Heart right ventricle (tissue), 16 donors: ENCODE measurements at regions not wholly inside any gene's neighbourhood (a gene's known extent, or its start where the extent isn't known, plus 50 kb on each side); places are given as distances from the start of the nearest gene placed in this dataset.
A peak's percentile ranks its signal among the peaks of the same experiment; 100 is the strongest.
"Not testable (repeated sequence)": the region's sequence is repeated elsewhere in the genome, so short reads cannot be mapped to it uniquely, and the experiment has no call there.

Experiments used
- ATAC-seq, 8 donors: fragments of 200-7000 bp; cut with Tn5 transposase; one replicate each; pipeline ENCODE4 v1.9.1; 2020; ENCODE audit warnings: mild to moderate bottlenecking in 8 of 8, moderate library complexity in 8 of 8, moderate number of reproducible peaks in 1 of 8
- DNase-seq, 2 donors: peaks; one replicate each; pipeline ENCODE4 v3.0.0-alpha.2; 2020
- H3K27ac ChIP-seq, 10 donors: fragments of 200-600 bp; sonication (generic) in 2 of 10; one replicate each; pipeline versions ENCODE4 v1.5.0 to v1.8.0; 2020 to 2022; ENCODE audit warnings: mild to moderate bottlenecking in 3 of 10
- H3K27me3 ChIP-seq, 7 donors: fragments of 200-600 bp; one replicate each; pipeline ENCODE4 v1.8.0; 2021 to 2022; ENCODE audit warnings: mild to moderate bottlenecking in 2 of 7
- H3K36me3 ChIP-seq, 9 donors: fragments of 200-600 bp; sonication (generic) in 1 of 9; one replicate each; pipeline versions ENCODE4 v1.5.0 to v1.8.0; 2020 to 2022; ENCODE audit warnings: mild to moderate bottlenecking in 2 of 9
- H3K4me1 ChIP-seq, 9 donors: fragments of 200-600 bp; sonication (generic) in 1 of 9; one replicate each; pipeline versions ENCODE4 v1.5.0 to v1.8.0; 2020 to 2022; ENCODE audit warnings: mild to moderate bottlenecking in 4 of 9
- H3K4me3 ChIP-seq, 10 donors: fragments of 200-600 bp; sonication (generic) in 2 of 10; one replicate each; pipeline versions ENCODE4 v1.5.0 to v1.8.0; 2020 to 2022; ENCODE audit warnings: mild to moderate bottlenecking in 7 of 10, moderate library complexity in 2 of 10
- H3K9me3 ChIP-seq, 11 donors: fragments of 200-600 bp in 10 of 11; sonication (generic) in 2 of 11; one replicate each; pipeline versions ENCODE4 v1.5.0 to v1.8.0; 2013 to 2022; ENCODE audit warnings: mild to moderate bottlenecking in 2 of 11, control low read depth in 1 of 11, moderate library complexity in 1 of 11
- CTCF ChIP-seq, 9 donors: fragments of 200-600 bp; sonication (generic) in 2 of 9; IDR thresholded peaks; one replicate each; pipeline versions ENCODE4 v1.5.0 to v1.8.0; 2021 to 2022; ENCODE audit warnings: antibody characterized with exemption in 9 of 9, mild to moderate bottlenecking in 5 of 9, moderate library complexity in 1 of 9
- WGBS, 2 donors: extraction: QIAGEN DNeasy Blood & Tissue Kit; methylation state at CpG; one replicate each; pipeline ENCODE4 v1.1.7; 2013; ENCODE audit warnings: inconsistent platforms in 1 of 2; 5-methylcytosine and 5-hydroxymethylcytosine counted together
- intact Hi-C, 10 donors: fragments of 100-400 bp; cut with DNase I; formaldehyde crosslinking; loops; one replicate each; pipeline versions ENCODE4 v1.11.1 to v1.14.2; 2022
- donor health status: Arrhythmogenic right ventricular cardiomyopathy.
- donor health status: ischemic (EF 13 %, LVEDD 7.1; RV severe dilation, severe dysfunction).
- donor health status: healthy with polysubstance abuse.
- donor health status: DM: no; HTN: yes; CAD: no.
- donor health status: DM: no; HTN: no; CAD: no.
- donor health status: ischemic (EF 25% LVEDD 6.9; RV normal size, moderate dysfunction).
- donor health status: ischemic (EF 25% LVEDD 5.7; RV mildly dilated, moderate dysfunction).
- donor health status: healthy.
- donor health status: DM: yes; HTN: yes; CAD: no.
- donor health status: Ischemic cardiomyopathy.
- donor health status: ischemic (EF 35%, LVEDD 5.7; RV mildly dilated, moderate dysfunction).
- donor health status: nonischemic (EF 11% LVEDD 7.7; RV severe dilation, severe dysfunction).
- donor health status: DM: yes; HTN: yes; CAD: no.
- donor health status: PGD.
- donor health status: ischemic (EF 29% LVEDD 5.4; RV normal size, mild dysfunction).
- donor health status: nonischemic (EF 23%, LVEDD 6.1; RV moderate dilation, normal function).

- H3K4me3 ChIP-seq: no peak overlapping the region
- TF ChIP-seq CTCF (IDR thresholded peaks at IDR 0.05): no peak
- 74 to 76% methylated on average over 12 of the region's 12 CpGs for WGBS, 2 donors
- no peak overlapping the region for H3K27ac ChIP-seq
- no peaks in the 10 kb centered on the region for H3K36me3 ChIP-seq
- H3K9me3 ChIP-seq: peaks cover 0 to 48% (median 4%) of the 10 kb centered on the region in 11 donors
- intact Hi-C loops: loop anchor here in 1 of 10 donors (5.0 kb wide), 1 partner anchor 51 kb away; no protein-coding TSS in a partner anchor
- no peaks in the 10 kb centered on the region for H3K4me1 ChIP-seq
- no peaks in the 10 kb centered on the region for H3K27me3 ChIP-seq
- ATAC-seq: peak; percentile 55 to 83 (median 72)
- no peak for DNase-seq
These were observed 1141.8 kb downstream of the RPIA start for GRCh38 chr2:89833116-89833779.

DNA sequence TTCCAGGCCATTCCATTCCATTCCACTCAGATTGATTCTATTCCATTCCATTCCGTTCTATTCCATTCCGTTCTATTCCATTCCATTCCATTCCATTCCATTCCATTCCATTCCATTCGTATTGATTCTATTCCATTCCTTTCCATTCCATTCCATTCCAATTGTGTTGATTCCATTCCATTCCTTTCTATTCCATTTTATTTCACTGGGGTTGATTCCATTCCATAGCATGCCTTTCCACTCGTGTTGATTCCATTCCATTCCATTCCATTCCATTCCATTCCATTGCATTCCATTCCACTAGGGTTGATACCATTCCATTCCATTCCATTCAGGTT is 1142.3 kb downstream of the RPIA start:
- no peak overlapping the region for H3K27ac ChIP-seq
- 65 to 68% methylated on average over 4 of the region's 4 CpGs for WGBS, 2 donors
- no peaks in the 10 kb centered on the region for H3K4me1 ChIP-seq
- H3K9me3 ChIP-seq: peaks cover 0 to 50% (median 4%) of the 10 kb centered on the region in 11 donors
- DNase-seq (no peak), ATAC-seq (no peak)
- H3K4me3 ChIP-seq: no peak overlapping the region
- no peaks in the 10 kb centered on the region for H3K27me3 ChIP-seq
- intact Hi-C loops: loop anchor here in 1 of 10 donors (5.0 kb wide), 1 partner anchor 51 kb away; no protein-coding TSS in a partner anchor
- H3K36me3 ChIP-seq: no peaks in the 10 kb centered on the region
- TF ChIP-seq CTCF (IDR thresholded peaks at IDR 0.05): no peak

DNA sequence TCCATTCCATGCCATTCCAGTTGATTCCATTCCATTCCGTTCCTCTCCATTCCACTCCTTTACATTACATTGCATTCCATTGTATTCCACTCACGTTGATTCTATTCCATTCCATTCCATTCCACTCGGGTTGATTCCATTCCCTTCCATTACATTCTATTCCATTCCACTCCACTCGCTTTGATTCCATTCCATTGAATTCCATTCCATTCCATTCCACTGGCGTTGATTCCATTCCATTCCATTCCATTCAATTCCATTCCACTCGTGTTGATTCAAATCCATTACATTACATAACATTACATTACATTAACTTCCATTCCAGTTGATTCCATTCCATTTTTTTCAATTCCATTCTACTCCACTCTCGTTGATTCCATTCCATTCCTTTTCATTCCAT is 1142.8 kb downstream of the RPIA start:
- peaks cover 0 to 53% (median 4%) of the 10 kb centered on the region in 11 donors for H3K9me3 ChIP-seq
- H3K27me3 ChIP-seq: no peaks in the 10 kb centered on the region
- H3K4me3 ChIP-seq: no peak overlapping the region
- TF ChIP-seq CTCF (IDR thresholded peaks at IDR 0.05): no peak
- intact Hi-C loops: loop anchor here in 1 of 10 donors (5.0 kb wide), 1 partner anchor 52 kb away; no protein-coding TSS in a partner anchor
- WGBS, 2 donors: 63 to 69% methylated on average over 7 of the region's 7 CpGs
- no peaks in the 10 kb centered on the region for H3K36me3 ChIP-seq
- no peak for ATAC-seq
- H3K27ac ChIP-seq: no peak overlapping the region
- no peak for DNase-seq
- H3K4me1 ChIP-seq: no peaks in the 10 kb centered on the region

DNA sequence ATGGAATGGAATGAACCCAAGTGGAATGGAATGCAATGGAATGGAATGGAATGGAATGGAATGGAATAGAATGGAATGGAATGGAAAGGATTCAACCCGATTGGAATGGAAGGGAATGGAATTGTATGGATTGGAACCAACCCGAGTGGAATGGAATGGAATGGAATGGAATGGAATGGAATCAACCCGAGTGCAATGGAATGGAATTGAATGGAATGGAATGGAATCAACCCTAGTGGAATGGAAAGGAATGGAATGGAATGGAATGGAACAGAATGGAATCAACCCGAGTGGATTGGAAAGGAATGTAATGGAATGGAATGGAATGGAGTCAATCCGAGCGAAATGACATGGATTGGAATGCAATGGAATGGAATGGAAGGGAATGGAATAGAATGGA is 1144.9 kb downstream of the RPIA start:
- H3K4me1 ChIP-seq, H3K36me3 ChIP-seq, H3K4me3 ChIP-seq, H3K27me3 ChIP-seq, intact Hi-C loops, H3K27ac ChIP-seq, DNase-seq: not testable (repeated sequence)
- H3K9me3 ChIP-seq: peaks cover 0 to 51% (median 4%) of the 10 kb centered on the region in 11 donors
- WGBS, 2 donors: 58 to 68% methylated on average over 6 of the region's 6 CpGs
- ATAC-seq: peak; percentile 69 to 92 (median 84)

GRCh38 chr2:89837962-89838625 is 1146.6 kb downstream of the RPIA start:
- WGBS, 2 donors: 58 to 67% methylated on average over 11 of the region's 11 CpGs
- H3K36me3 ChIP-seq: no peaks in the 10 kb centered on the region
- no peak overlapping the region for H3K27ac ChIP-seq
- H3K4me3 ChIP-seq: no peak overlapping the region
- peaks cover 0 to 11% (median 0%) of the 10 kb centered on the region in 7 donors for H3K27me3 ChIP-seq
- ATAC-seq (peak in 7 of 8 donors; percentile 38 to 61 (median 55)), DNase-seq (no peak)
- no peaks in the 10 kb centered on the region for H3K4me1 ChIP-seq
- TF ChIP-seq CTCF (IDR thresholded peaks at IDR 0.05): no peak
- peaks cover 0 to 39% (median 4%) of the 10 kb centered on the region in 11 donors for H3K9me3 ChIP-seq
- intact Hi-C loops: no loop called here

DNA sequence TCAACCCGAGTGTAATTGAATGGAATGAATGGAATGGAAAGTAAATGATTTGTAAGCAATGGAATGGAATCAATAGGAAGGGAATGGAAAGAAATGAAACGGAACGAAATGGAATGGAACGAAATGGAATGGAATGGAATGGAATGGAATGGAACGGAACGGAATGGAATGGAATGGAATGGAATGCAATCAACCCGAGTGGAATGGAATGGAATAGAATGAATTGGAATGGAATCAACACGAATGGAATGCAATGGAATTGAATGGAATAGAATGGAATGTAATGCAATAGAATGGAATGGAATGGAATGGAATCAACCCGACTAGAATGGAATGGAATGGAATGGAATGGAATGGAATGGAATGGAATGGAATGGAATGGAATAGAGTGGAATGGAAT is 1148.7 kb downstream of the RPIA start:
- H3K4me1 ChIP-seq, H3K4me3 ChIP-seq, intact Hi-C loops, H3K27ac ChIP-seq, DNase-seq, H3K36me3 ChIP-seq: not testable (repeated sequence)
- ATAC-seq: peak; percentile 25 to 63 (median 42)
- WGBS, 2 donors: 64 to 73% methylated on average over 9 of the region's 9 CpGs
- H3K27me3 ChIP-seq: peaks cover 0 to 22% (median 0%) of the 10 kb centered on the region in 7 donors
- H3K9me3 ChIP-seq: peaks cover 0 to 30% (median 4%) of the 10 kb centered on the region in 11 donors

GRCh38 chr2:89840781-89841475 is 1149.5 kb downstream of the RPIA start:
- H3K4me1 ChIP-seq, intact Hi-C loops, H3K27ac ChIP-seq, H3K4me3 ChIP-seq, H3K36me3 ChIP-seq, DNase-seq: not testable (repeated sequence)
- ATAC-seq: peak; percentile 28 to 77 (median 62)
- Histone ChIP-seq H3K9me3 (peaks cover 0 to 28% (median 4%) of the 10 kb centered on the region in 11 donors), H3K27me3 (peaks cover 0 to 30% (median 0%) of the 10 kb centered on the region in 7 donors)
- WGBS, 2 donors: 48 to 53% methylated on average over 10 of the region's 10 CpGs
